ENCODE measurements at regions not wholly inside any gene's neighbourhood (a gene's known extent, or its start where the extent isn't known, plus 50 kb on each side); places are given as distances from the start of the nearest gene placed in this dataset.

- Mint-ChIP-seq H3K4me1 (ENCODE audit: low read depth) (peaks cover 10% of the 10 kb centered on the region), H3K9me3 (no peaks in the 10 kb centered on the region), H3K27ac (peak overlapping the region; percentile 4), H3K27me3 (ENCODE audit: insufficient read depth) (no peaks in the 10 kb centered on the region), H3K4me3 (no peak overlapping the region), H3K36me3 (ENCODE audit: low read depth) (peaks cover 22% of the 10 kb centered on the region)
- DNase-seq, result no peak
- no peak for TF ChIP-seq CTCF (IDR thresholded peaks at IDR 0.05)
Measured at GRCh38 chr7:22962775-22963350, 51.1 kb downstream of the HYCC1 start.

- no peaks in the 10 kb centered on the region for H3K27me3 Mint-ChIP-seq (ENCODE audit: insufficient read depth)
- no peaks in the 10 kb centered on the region for H3K9me3 Mint-ChIP-seq
- DNase-seq, result no peak
- peaks cover 30% of the 10 kb centered on the region for H3K36me3 Mint-ChIP-seq (ENCODE audit: low read depth)
- H3K4me1 Mint-ChIP-seq (ENCODE audit: low read depth), result peaks cover 14% of the 10 kb centered on the region
- TF ChIP-seq CTCF (IDR thresholded peaks at IDR 0.05), result no peak
- H3K27ac Mint-ChIP-seq, result no peak overlapping the region
- H3K4me3 Mint-ChIP-seq, result no peak overlapping the region
Measured at GRCh38 chr7:22958742-22959141, 55.2 kb downstream of the HYCC1 start.

GRCh38 chr7:22954251-22954650 is 59.7 kb downstream of the HYCC1 start:
- no peak overlapping the region for H3K27ac Mint-ChIP-seq
- H3K9me3 Mint-ChIP-seq, result no peaks in the 10 kb centered on the region
- peaks cover 12% of the 10 kb centered on the region for H3K4me1 Mint-ChIP-seq (ENCODE audit: low read depth)
- no peak overlapping the region for H3K4me3 Mint-ChIP-seq
- no peak for TF ChIP-seq CTCF (IDR thresholded peaks at IDR 0.05)
- no peak for DNase-seq
- 0 out of 2 replicates have a peak, but pooled peaks cover 12% of the 10 kb centered on the region for H3K36me3 Mint-ChIP-seq (ENCODE audit: low read depth)
- H3K27me3 Mint-ChIP-seq (ENCODE audit: insufficient read depth), result no peaks in the 10 kb centered on the region

GRCh38 chr7:22952306-22953015 is 61.5 kb downstream of the HYCC1 start:
- H3K27ac Mint-ChIP-seq, result no peak overlapping the region

GRCh38 chr7:22949944-22950343 is 64.0 kb downstream of the HYCC1 start:
- peaks cover 10% of the 10 kb centered on the region for H3K4me1 Mint-ChIP-seq (ENCODE audit: low read depth)
- peak overlapping the region; percentile 40 for H3K27ac Mint-ChIP-seq
- H3K9me3 Mint-ChIP-seq, result no peaks in the 10 kb centered on the region
- DNase-seq, result no peak
- no peak overlapping the region for H3K4me3 Mint-ChIP-seq
- no peak; the same call in 1 of the 2 replicates for TF ChIP-seq CTCF (IDR thresholded peaks at IDR 0.05)
- peaks cover 10% of the 10 kb centered on the region; the same call in 1 of the 2 replicates for H3K36me3 Mint-ChIP-seq (ENCODE audit: low read depth)
- H3K27me3 Mint-ChIP-seq (ENCODE audit: insufficient read depth), result no peaks in the 10 kb centered on the region

More at GRCh38 chr7:22952306-22953015, 61.5 kb downstream of the HYCC1 start:
- DNase-seq, result no peak
- H3K36me3 Mint-ChIP-seq (ENCODE audit: low read depth), result 0 out of 2 replicates have a peak, but pooled peaks cover 12% of the 10 kb centered on the region
- no peak overlapping the region for H3K4me3 Mint-ChIP-seq
- TF ChIP-seq CTCF (IDR thresholded peaks at IDR 0.05), result no peak
- no peaks in the 10 kb centered on the region for H3K9me3 Mint-ChIP-seq
- H3K27me3 Mint-ChIP-seq (ENCODE audit: insufficient read depth), result no peaks in the 10 kb centered on the region
- H3K4me1 Mint-ChIP-seq (ENCODE audit: low read depth), result peaks cover 12% of the 10 kb centered on the region
